ENCODE measurements at regions not wholly inside any gene's neighbourhood (a gene's known extent, or its start where the extent isn't known, plus 50 kb on each side); places are given as distances from the start of the nearest gene placed in this dataset.

DNA sequence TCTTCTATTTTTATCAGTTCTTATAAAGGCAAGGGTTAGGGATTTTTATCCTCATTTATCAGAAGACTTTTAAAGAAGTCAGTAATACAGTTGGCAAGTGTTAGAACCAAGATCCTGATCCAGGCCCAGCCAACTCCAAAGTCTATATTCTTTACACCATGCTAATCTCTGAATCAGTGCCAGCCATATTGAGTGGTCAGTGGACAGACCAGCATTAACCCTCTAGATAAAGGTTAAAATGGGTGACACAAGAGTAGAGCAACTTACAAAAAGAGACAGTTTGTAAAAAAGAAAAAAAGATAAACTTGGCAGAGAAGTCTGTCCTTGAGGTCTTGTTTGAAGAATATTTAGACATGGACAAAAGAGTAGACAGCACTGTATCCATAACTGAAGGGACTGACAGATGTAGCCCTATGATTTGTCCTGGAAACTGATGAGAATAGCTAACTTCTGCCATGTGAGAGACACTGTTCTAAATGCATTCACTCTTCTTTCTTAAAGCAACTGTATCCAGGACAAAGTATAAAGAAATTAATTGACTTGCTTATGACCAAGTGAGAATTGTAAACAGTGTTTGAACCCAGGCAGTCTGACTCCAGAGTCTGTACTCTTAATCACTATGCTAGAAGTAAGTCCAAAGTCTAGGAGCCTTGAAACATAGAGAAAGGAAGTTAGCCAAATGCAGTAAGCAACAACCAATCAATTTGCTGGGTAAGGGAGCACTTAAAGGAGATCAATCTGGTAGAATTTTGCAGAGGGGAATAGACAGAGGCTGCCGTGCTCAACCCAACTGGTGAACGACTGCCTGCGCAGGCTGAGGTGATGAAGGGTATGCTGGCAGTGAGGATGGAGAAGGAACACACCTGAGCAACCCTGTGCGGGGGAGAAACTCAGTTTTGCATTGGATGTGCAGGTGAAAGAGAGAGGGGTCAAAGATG lies 103.7 kb downstream of the TTC6 start:
- Histone ChIP-seq H3K4me3 (ENCODE audit: low read depth, low read length) (no peak overlapping the region), H3K27ac (ENCODE audit: low read depth, low read length) (no peak overlapping the region), H3K9me3 (ENCODE audit: control insufficient read depth, insufficient read depth, low read length) (no peaks in the 10 kb centered on the region), H3K27me3 (ENCODE audit: control insufficient read depth, insufficient read depth, low read length) (no peaks in the 10 kb centered on the region)
- ChIA-PET CTCF (interaction anchor here (1.3 to 2.5 kb wide), 2 partner anchors 11 kb away, joined by 6 to 18 read pairs; no protein-coding TSS in a partner anchor), POLR2A (no interaction called here)
- TF ChIP-seq, protein P1, sequence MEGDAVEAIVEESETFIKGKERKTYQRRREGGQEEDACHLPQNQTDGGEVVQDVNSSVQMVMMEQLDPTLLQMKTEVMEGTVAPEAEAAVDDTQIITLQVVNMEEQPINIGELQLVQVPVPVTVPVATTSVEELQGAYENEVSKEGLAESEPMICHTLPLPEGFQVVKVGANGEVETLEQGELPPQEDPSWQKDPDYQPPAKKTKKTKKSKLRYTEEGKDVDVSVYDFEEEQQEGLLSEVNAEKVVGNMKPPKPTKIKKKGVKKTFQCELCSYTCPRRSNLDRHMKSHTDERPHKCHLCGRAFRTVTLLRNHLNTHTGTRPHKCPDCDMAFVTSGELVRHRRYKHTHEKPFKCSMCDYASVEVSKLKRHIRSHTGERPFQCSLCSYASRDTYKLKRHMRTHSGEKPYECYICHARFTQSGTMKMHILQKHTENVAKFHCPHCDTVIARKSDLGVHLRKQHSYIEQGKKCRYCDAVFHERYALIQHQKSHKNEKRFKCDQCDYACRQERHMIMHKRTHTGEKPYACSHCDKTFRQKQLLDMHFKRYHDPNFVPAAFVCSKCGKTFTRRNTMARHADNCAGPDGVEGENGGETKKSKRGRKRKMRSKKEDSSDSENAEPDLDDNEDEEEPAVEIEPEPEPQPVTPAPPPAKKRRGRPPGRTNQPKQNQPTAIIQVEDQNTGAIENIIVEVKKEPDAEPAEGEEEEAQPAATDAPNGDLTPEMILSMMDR (IDR thresholded peaks at IDR 0.05; ENCODE audit: low read depth, low read length), result no peak
- DNase-seq (ENCODE audit: low read depth, low spot score), result no peak

DNA sequence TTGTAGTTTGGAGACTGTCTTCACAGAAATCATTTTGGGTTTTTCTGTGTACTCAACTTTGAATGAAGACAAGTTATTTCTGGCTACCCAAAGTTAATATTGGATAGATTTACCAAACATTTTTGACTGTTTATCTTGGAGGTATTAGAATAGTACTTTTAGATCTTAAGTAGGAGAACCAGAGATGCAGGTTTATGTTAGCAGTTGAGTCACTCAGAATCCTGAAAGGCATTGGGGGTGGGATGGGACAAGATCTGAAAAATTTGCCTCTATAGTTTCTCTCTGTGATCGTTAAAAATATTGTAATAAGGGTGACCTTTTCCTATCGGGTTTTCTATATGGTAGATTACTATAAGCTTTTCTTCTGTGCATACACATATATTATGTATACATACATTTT lies 112.3 kb downstream of the TTC6 start:
- ChIA-PET POLR2A (no interaction called here), CTCF (interaction anchor here (0.7 to 8.6 kb wide), 5 partner anchors 116 to 1160 kb away, joined by 3 to 112 read pairs (median 3); no protein-coding TSS in a partner anchor)
- H3K4me3 ChIP-seq (ENCODE audit: low read depth, low read length), result no peak overlapping the region
- no peaks in the 10 kb centered on the region for H3K9me3 ChIP-seq (ENCODE audit: control insufficient read depth, insufficient read depth, low read length)
- no peak for DNase-seq (ENCODE audit: low read depth, low spot score)
- H3K27ac ChIP-seq (ENCODE audit: low read depth, low read length), result no peak overlapping the region
- TF ChIP-seq, protein P1 (IDR thresholded peaks at IDR 0.05; ENCODE audit: low read depth, low read length), result no peak
- H3K27me3 ChIP-seq (ENCODE audit: control insufficient read depth, insufficient read depth, low read length), result no peaks in the 10 kb centered on the region

DNA sequence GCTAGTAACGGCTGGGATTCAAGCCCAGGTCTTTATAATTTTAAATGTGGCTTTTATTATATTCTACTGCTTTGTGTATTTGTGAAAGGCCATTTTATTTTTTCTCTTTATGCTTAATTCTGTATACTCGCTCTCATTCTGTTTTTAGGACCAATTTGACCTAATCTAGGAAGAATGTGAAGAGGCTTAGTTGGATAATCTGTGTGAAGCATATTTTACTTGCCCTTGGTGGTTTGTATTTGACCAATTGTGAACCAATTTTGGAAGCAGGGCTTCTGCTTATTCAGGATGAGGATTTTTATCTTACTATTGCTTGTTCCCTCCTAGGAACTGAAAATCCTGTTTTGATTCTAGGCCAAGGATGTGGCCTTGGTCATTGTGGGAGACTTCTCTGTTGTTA lies 113.1 kb downstream of the TTC6 start:
- TF ChIP-seq, protein P1 (IDR thresholded peaks at IDR 0.05; ENCODE audit: low read depth, low read length), result no peak
- H3K4me3 ChIP-seq (ENCODE audit: low read depth, low read length), result no peak overlapping the region
- no peaks in the 10 kb centered on the region for H3K9me3 ChIP-seq (ENCODE audit: control insufficient read depth, insufficient read depth, low read length)
- POLR2A ChIA-PET, result no interaction called here
- no peak overlapping the region for H3K27ac ChIP-seq (ENCODE audit: low read depth, low read length)
- peak; percentile 7 for DNase-seq (ENCODE audit: low read depth, low spot score)
- H3K27me3 ChIP-seq (ENCODE audit: control insufficient read depth, insufficient read depth, low read length), result no peaks in the 10 kb centered on the region
- CTCF ChIA-PET, result interaction anchor here (0.8 to 8.6 kb wide), 10 partner anchors 11 to 1159 kb away, joined by 3 to 112 read pairs (median 4); no protein-coding TSS in a partner anchor

DNA sequence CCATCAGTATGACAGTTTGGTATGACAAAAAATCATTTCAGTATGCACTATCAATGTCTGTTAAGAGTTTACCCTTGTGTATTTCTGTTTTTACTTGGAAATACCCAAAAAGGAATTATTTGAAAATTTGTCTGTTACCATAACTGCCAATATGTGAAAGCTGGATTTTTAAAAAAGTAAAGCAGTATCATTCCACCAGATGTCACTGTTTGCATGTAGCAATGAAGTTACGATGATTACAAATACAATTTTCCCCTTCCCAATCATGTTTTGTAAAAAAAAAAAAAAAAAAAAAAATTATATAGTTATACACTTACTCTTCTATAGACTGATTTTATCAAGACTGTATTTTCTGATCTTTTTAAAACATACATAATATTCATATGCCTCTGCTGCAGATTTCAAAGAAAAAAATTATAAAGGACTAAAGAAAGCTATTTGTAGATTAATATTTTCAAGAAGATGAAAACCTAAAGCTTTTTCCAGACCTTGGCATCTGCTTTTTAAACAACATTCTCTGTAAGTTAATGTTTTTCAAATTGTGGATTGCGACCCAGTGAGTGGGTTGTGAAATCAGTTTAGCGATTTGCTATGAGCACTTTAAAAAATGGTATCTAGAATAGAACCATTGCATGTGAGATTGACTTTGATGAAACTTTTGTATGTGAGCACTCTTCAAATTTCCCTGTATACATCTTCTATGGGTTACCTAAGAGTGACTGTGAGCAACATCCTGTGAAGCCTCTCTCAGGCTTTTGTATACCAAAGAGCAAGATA lies 114.2 kb downstream of the TTC6 start:
- no peak overlapping the region for H3K27ac ChIP-seq (ENCODE audit: low read depth, low read length)
- POLR2A ChIA-PET, result no interaction called here
- DNase-seq (ENCODE audit: low read depth, low spot score), result no peak
- TF ChIP-seq, protein P1 (IDR thresholded peaks at IDR 0.05; ENCODE audit: low read depth, low read length), result peak; percentile 59
- no peaks in the 10 kb centered on the region for H3K9me3 ChIP-seq (ENCODE audit: control insufficient read depth, insufficient read depth, low read length)
- H3K4me3 ChIP-seq (ENCODE audit: low read depth, low read length), result no peak overlapping the region
- H3K27me3 ChIP-seq (ENCODE audit: control insufficient read depth, insufficient read depth, low read length), result no peaks in the 10 kb centered on the region
- CTCF ChIA-PET, result interaction anchor here (0.6 to 8.6 kb wide), 29 partner anchors 9 to 1158 kb away, joined by 3 to 112 read pairs (median 4); no protein-coding TSS in a partner anchor

All from AG04450 (cell line).